Activated naive CD4-positive, alpha-beta T cell treated with anti-CD3 and anti-CD28 coated beads for 36 hours (primary cell): ENCODE measurements at regions not wholly inside any gene's neighbourhood (a gene's known extent, or its start where the extent isn't known, plus 50 kb on each side); places are given as distances from the start of the nearest gene placed in this dataset.
"Not testable (repeated sequence)": the region's sequence is repeated elsewhere in the genome, so short reads cannot be mapped to it uniquely, and the experiment has no call there.

Experiments used
- CTCF ChIA-PET: fragments of 350-600 bp; sonication (Branson Sonifier 250); formaldehyde crosslinking; loops from one replicate; lab custom pipeline; 2021; ENCODE audit warnings: antibody characterized with exemption; lab: Charles Lee
- DNase-seq: peaks from one replicate; pipeline ENCODE4 v3.0.0-alpha.2; 2020
- H3K27ac Mint-ChIP-seq: one replicate; pipeline ENCODE4 v1.8.0; 2021; ENCODE audit warnings: mild to moderate bottlenecking, mixed read lengths
- H3K27me3 Mint-ChIP-seq: one replicate; pipeline ENCODE4 v1.8.0; 2021; ENCODE audit warnings: low read depth, mixed read lengths
- H3K36me3 Mint-ChIP-seq: one replicate; pipeline ENCODE4 v1.8.0; 2021; ENCODE audit warnings: low read depth, mixed read lengths
- H3K4me1 Mint-ChIP-seq: one replicate; pipeline ENCODE4 v1.8.0; 2021; ENCODE audit warnings: low read depth, mixed read lengths
- H3K4me3 Mint-ChIP-seq: one replicate; pipeline ENCODE4 v1.8.0; 2021; ENCODE audit warnings: mild to moderate bottlenecking, moderate library complexity, mixed read lengths
- H3K9me3 Mint-ChIP-seq: one replicate; pipeline ENCODE4 v1.8.0; 2021; ENCODE audit warnings: mixed read lengths
- intact Hi-C: fragments of 100-400 bp; cut with micrococcal nuclease; formaldehyde crosslinking; loops from one replicate; pipeline ENCODE4 v1.15.1; 2023

- H3K27me3 Mint-ChIP-seq, result no peaks in the 10 kb centered on the region
- intact Hi-C loops, result no loop called here
- H3K4me3 Mint-ChIP-seq, result no peak overlapping the region
- no peaks in the 10 kb centered on the region for H3K4me1 Mint-ChIP-seq
- no peak overlapping the region for H3K27ac Mint-ChIP-seq
- no peaks in the 10 kb centered on the region for H3K9me3 Mint-ChIP-seq
- no peak for DNase-seq
- no peaks in the 10 kb centered on the region for H3K36me3 Mint-ChIP-seq
- CTCF ChIA-PET, result no interaction called here
Measured at GRCh38 chr13:104648291-104648690, 1582.1 kb upstream of the SLC10A2 start.

GRCh38 chr13:104645786-104646185 is 1579.6 kb upstream of the SLC10A2 start:
- Mint-ChIP-seq H3K36me3 (no peaks in the 10 kb centered on the region), H3K27ac (no peak overlapping the region), H3K4me1 (no peaks in the 10 kb centered on the region), H3K4me3 (no peak overlapping the region), H3K27me3 (peaks cover 2% of the 10 kb centered on the region), H3K9me3 (no peaks in the 10 kb centered on the region)
- intact Hi-C loops, result no loop called here
- DNase-seq, result no peak
- CTCF ChIA-PET, result no interaction called here

GRCh38 chr13:104641309-104641708 is 1575.1 kb upstream of the SLC10A2 start:
- no peak for DNase-seq
- H3K9me3 Mint-ChIP-seq, result no peaks in the 10 kb centered on the region
- H3K27me3 Mint-ChIP-seq, result peaks cover 7% of the 10 kb centered on the region
- no peaks in the 10 kb centered on the region for H3K36me3 Mint-ChIP-seq
- CTCF ChIA-PET, result no interaction called here
- H3K4me3 Mint-ChIP-seq, result no peak overlapping the region
- intact Hi-C loops, result no loop called here
- H3K4me1 Mint-ChIP-seq, result no peaks in the 10 kb centered on the region
- no peak overlapping the region for H3K27ac Mint-ChIP-seq

GRCh38 chr13:104635879-104636278 is 1569.7 kb upstream of the SLC10A2 start:
- H3K36me3 Mint-ChIP-seq, result no peaks in the 10 kb centered on the region
- no peaks in the 10 kb centered on the region for H3K4me1 Mint-ChIP-seq
- no peak overlapping the region for H3K27ac Mint-ChIP-seq
- no peaks in the 10 kb centered on the region for H3K9me3 Mint-ChIP-seq
- DNase-seq, result no peak
- intact Hi-C loops, result no loop called here
- no peak overlapping the region for H3K4me3 Mint-ChIP-seq
- CTCF ChIA-PET, result no interaction called here
- peaks cover 5% of the 10 kb centered on the region for H3K27me3 Mint-ChIP-seq

GRCh38 chr13:104634016-104634415 is 1567.8 kb upstream of the SLC10A2 start:
- H3K36me3 Mint-ChIP-seq, result no peaks in the 10 kb centered on the region
- intact Hi-C loops, result no loop called here

GRCh38 chr13:104632736-104633135 is 1566.5 kb upstream of the SLC10A2 start:
- DNase-seq, result no peak
- CTCF ChIA-PET, result no interaction called here
- intact Hi-C loops, result no loop called here
- H3K36me3 Mint-ChIP-seq, result no peaks in the 10 kb centered on the region
- no peak overlapping the region for H3K4me3 Mint-ChIP-seq
- H3K27ac Mint-ChIP-seq, result no peak overlapping the region
- no peaks in the 10 kb centered on the region for H3K27me3 Mint-ChIP-seq
- no peaks in the 10 kb centered on the region for H3K9me3 Mint-ChIP-seq
- no peaks in the 10 kb centered on the region for H3K4me1 Mint-ChIP-seq

More at GRCh38 chr13:104634016-104634415, 1567.8 kb upstream of the SLC10A2 start:
- H3K4me3 Mint-ChIP-seq, result no peak overlapping the region
- H3K27ac Mint-ChIP-seq, result no peak overlapping the region
- no peaks in the 10 kb centered on the region for H3K27me3 Mint-ChIP-seq
- no peaks in the 10 kb centered on the region for H3K9me3 Mint-ChIP-seq
- CTCF ChIA-PET, result no interaction called here
- no peaks in the 10 kb centered on the region for H3K4me1 Mint-ChIP-seq
- no peak for DNase-seq

GRCh38 chr13:104625201-104625600 is 1559.0 kb upstream of the SLC10A2 start:
- no peak overlapping the region for H3K27ac Mint-ChIP-seq
- intact Hi-C loops, result no loop called here
- no peaks in the 10 kb centered on the region for H3K27me3 Mint-ChIP-seq
- CTCF ChIA-PET, result no interaction called here
- no peak overlapping the region for H3K4me3 Mint-ChIP-seq
- H3K9me3 Mint-ChIP-seq, result no peaks in the 10 kb centered on the region
- H3K36me3 Mint-ChIP-seq, result no peaks in the 10 kb centered on the region
- DNase-seq, result no peak
- no peaks in the 10 kb centered on the region for H3K4me1 Mint-ChIP-seq

- intact Hi-C loops, result no loop called here
- DNase-seq, result no peak
- CTCF ChIA-PET, result no interaction called here
- no peaks in the 10 kb centered on the region for H3K27me3 Mint-ChIP-seq
- peaks cover 11% of the 10 kb centered on the region for H3K9me3 Mint-ChIP-seq
- no peaks in the 10 kb centered on the region for H3K36me3 Mint-ChIP-seq
- H3K4me3 Mint-ChIP-seq, result no peak overlapping the region
- no peaks in the 10 kb centered on the region for H3K4me1 Mint-ChIP-seq
- no peak overlapping the region for H3K27ac Mint-ChIP-seq
Measured at GRCh38 chr13:104616990-104617389, 1550.8 kb upstream of the SLC10A2 start.

- intact Hi-C loops, result no loop called here
- CTCF ChIA-PET, result no interaction called here
- Mint-ChIP-seq H3K27ac (no peak overlapping the region), H3K36me3 (no peaks in the 10 kb centered on the region), H3K27me3 (no peaks in the 10 kb centered on the region), H3K4me1 (no peaks in the 10 kb centered on the region), H3K9me3 (peaks cover 11% of the 10 kb centered on the region), H3K4me3 (no peak overlapping the region)
- DNase-seq, result no peak
Measured at GRCh38 chr13:104614361-104615145, 1548.3 kb upstream of the SLC10A2 start.

- H3K9me3 Mint-ChIP-seq, result no peaks in the 10 kb centered on the region
- H3K27ac Mint-ChIP-seq, result no peak overlapping the region
- CTCF ChIA-PET, result no interaction called here
- H3K4me1 Mint-ChIP-seq, result peaks cover 3% of the 10 kb centered on the region
- intact Hi-C loops, result no loop called here
- peaks cover 3% of the 10 kb centered on the region for H3K27me3 Mint-ChIP-seq
- H3K36me3 Mint-ChIP-seq, result no peaks in the 10 kb centered on the region
- DNase-seq, result no peak
- no peak overlapping the region for H3K4me3 Mint-ChIP-seq
Measured at GRCh38 chr13:104608331-104608730, 1542.1 kb upstream of the SLC10A2 start.

- H3K27ac Mint-ChIP-seq, H3K27me3 Mint-ChIP-seq, intact Hi-C loops, H3K9me3 Mint-ChIP-seq, H3K4me3 Mint-ChIP-seq, DNase-seq, H3K4me1 Mint-ChIP-seq, CTCF ChIA-PET, H3K36me3 Mint-ChIP-seq: not testable (repeated sequence)
Measured at GRCh38 chr13:104605435-104605834, 1539.2 kb upstream of the SLC10A2 start.

- CTCF ChIA-PET, result no interaction called here
- Mint-ChIP-seq H3K36me3 (no peaks in the 10 kb centered on the region), H3K4me1 (no peaks in the 10 kb centered on the region), H3K27me3 (peaks cover 2% of the 10 kb centered on the region), H3K9me3 (no peaks in the 10 kb centered on the region), H3K4me3 (no peak overlapping the region), H3K27ac (no peak overlapping the region)
- intact Hi-C loops, result no loop called here
- DNase-seq, result no peak
Measured at GRCh38 chr13:104597546-104598180, 1531.4 kb upstream of the SLC10A2 start.

- CTCF ChIA-PET, result no interaction called here
- H3K9me3 Mint-ChIP-seq, result no peaks in the 10 kb centered on the region
- no peak overlapping the region for H3K4me3 Mint-ChIP-seq
- H3K4me1 Mint-ChIP-seq, result no peaks in the 10 kb centered on the region
- intact Hi-C loops, result no loop called here
- DNase-seq, result no peak
- H3K27me3 Mint-ChIP-seq, result peaks cover 2% of the 10 kb centered on the region
- no peaks in the 10 kb centered on the region for H3K36me3 Mint-ChIP-seq
- H3K27ac Mint-ChIP-seq, result no peak overlapping the region
Measured at GRCh38 chr13:104595511-104595910, 1529.3 kb upstream of the SLC10A2 start.
